ENCODE measurements at regions not wholly inside any gene's neighbourhood (a gene's known extent, or its start where the extent isn't known, plus 50 kb on each side); places are given as distances from the start of the nearest gene placed in this dataset.

DNA sequence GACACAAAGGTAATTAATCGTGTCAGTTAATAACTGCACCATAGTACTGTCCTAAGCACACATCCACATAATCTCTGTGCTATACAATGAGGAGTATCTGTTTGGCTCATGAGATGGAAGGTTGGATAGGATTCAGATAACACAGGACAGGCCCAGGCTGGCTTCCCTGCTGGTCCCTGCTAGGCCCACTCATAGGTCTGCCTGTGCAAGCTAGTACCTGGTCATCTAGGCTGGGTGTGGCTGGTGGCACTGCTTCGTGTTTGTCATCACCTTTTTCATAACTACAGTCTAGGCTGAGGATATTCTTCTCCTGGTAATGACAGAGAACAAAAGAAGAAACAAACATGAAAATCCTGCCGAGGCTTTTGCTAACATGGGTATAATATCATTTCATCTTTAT, 392.8 kb downstream of the TRIB2 start:
- DNase-seq = no peak

- DNase-seq = no peak
Measured at GRCh38 chr2:13110825-13111224, 394.1 kb downstream of the TRIB2 start.

DNA sequence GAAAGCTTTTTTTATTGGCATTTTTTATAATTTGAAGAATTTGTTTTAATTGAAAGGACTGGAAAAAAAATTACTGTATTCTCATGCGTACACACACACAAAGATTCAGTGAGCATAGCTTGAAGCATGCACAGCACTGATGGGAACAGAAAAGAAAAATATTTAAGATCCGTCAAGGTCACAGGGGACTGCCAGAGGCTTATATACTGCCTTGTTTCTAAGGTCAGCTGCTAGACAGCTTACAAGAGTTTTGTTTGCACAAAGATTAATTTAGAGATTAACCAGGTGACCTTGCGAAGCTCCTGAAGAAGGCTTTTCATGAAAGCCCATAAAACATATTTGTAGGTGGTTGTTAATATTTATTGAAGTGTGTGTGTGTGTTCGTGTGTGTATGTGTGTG, 396.3 kb downstream of the TRIB2 start:
- DNase-seq = no peak

DNA sequence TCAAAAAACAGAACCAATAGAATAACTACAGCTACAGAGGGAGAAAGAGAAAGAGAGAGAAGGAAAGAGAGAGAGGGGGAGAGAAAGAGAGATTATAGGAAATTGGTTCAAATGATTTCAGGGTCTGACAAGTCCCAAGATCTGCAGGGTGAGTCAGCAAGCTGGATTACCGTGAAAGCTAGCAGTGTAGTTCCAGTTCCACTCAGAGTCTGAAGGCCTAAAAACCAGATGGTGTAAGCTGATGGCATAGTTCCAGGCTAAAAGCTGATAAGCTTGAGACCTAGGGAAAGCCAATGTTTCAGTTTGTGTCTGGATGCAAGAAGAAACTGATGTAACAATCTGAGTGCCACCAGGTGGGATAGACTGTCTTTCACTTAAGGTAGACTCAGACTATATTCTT, 397.7 kb downstream of the TRIB2 start:
- no peak for DNase-seq

- no peak for DNase-seq
Measured at GRCh38 chr2:13115643-13116042, 398.9 kb downstream of the TRIB2 start.

DNA sequence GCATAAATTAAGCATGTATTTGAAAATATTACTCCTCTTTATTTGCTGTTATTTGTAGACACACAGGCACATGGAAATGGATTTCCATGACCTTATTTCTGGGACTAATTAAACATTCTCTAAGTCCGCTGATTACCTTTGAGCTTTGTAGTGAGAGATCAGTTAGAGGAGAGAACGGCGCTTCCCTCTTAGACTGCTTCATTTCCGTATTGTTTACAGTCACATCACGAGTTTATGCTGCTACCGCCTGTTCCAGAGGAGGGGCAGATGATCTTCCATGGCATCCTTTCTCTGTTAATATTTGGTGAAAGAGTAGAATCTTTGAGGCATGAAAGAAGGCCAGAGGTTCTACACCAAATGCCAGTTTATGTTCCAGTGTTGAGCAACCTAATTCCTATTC, 404.4 kb downstream of the TRIB2 start:
- no peak for DNase-seq

DNA sequence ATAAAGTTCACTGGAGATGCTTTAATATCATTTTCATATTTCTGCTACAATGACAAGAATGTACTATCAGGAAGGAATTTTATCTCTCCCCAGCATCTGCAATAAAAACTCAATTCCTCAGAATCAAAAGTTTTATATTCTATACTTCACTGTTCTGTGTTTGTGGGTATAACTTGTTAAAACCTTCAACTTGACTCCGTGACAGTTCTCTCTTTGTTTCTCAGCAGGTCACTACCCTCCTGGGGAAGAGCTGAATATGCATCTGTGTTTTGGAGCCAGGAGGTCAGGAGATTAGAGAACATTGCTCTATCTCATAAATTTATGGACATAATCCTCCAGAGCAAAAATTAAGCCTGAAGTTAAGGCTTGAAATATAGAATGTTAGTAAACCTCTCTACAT, 411.4 kb downstream of the TRIB2 start:
- DNase-seq = no peak

DNA sequence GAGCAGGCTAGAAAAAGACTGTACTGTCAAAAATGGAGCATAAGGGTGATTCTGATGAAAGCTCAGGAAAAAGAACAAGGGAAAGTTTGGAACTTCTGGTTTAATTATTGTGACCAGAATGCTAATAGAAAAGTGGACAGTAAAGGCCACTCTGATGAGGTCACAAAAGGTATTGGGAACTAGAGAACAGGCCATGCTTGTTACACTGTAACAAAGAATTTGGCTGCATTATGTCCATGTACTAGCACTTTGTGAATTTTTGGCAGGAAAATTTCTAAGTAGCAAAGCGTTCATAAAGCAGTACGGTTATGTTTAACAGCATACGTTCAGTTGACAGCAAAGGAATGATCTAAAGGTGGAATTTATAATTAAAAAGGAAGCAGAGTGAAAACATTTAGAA, 418.6 kb downstream of the TRIB2 start:
- DNase-seq = no peak

- no peak for DNase-seq
Measured at GRCh38 chr2:13135856-13136255, 419.1 kb downstream of the TRIB2 start.

- no peak for DNase-seq
Measured at GRCh38 chr2:13137679-13138078, 420.9 kb downstream of the TRIB2 start.

- no peak for DNase-seq
Measured at GRCh38 chr2:13141315-13141714, 424.6 kb downstream of the TRIB2 start.

DNA sequence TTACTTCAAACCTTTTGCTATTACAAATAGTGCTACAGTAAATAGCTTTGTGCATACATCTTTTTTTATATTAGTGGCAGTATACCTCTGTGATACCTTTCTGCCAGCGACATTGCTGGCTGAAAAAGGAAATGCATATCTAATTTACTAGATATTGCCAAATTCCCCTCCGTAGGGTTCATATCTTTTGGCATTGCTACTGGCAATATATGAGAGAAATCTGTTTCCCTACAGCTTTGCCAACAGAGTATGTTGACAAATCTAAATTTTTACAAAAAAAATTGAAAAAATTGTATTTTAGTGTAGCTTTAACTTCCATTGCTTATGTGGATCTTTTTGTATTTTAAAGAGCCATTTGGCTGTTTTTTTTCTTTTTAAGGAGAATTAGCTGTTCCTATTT, 426.7 kb downstream of the TRIB2 start:
- DNase-seq = no peak

- no peak for DNase-seq
Measured at GRCh38 chr2:13156916-13157315, 440.2 kb downstream of the TRIB2 start.

GRCh38 chr2:13158466-13158865, 441.7 kb downstream of the TRIB2 start:
- DNase-seq = no peak

- DNase-seq = no peak
Measured at GRCh38 chr2:13180729-13181128, 464.0 kb downstream of the TRIB2 start.

GRCh38 chr2:13193075-13193474, 476.3 kb downstream of the TRIB2 start:
- peak; percentile 1 for DNase-seq

DNA sequence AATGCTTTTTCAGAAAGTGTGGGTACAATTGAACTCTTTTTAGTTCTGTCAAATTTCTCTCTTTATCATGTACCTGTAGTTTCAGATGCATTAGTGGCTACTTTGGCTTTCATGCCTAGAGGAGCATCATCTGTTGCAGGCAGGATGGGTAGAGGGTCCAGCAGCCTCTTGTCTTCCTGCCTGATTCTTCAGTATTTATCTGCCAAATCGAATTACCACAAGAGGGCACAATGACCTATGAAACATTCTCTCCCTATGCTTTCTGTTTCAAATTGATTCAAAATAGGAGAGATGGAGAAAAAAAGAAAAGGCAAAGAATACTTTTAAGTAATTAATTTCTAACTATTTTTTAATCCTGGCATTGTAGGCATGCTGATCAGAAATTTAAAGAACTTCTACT, 477.2 kb downstream of the TRIB2 start:
- DNase-seq = peak; percentile 14

- DNase-seq = no peak
Measured at GRCh38 chr2:13195270-13195669, 478.5 kb downstream of the TRIB2 start.

GRCh38 chr2:13197248-13197647, 480.5 kb downstream of the TRIB2 start:
- DNase-seq = no peak

- no peak for DNase-seq
Measured at GRCh38 chr2:13201924-13202323, 485.2 kb downstream of the TRIB2 start.

DNA sequence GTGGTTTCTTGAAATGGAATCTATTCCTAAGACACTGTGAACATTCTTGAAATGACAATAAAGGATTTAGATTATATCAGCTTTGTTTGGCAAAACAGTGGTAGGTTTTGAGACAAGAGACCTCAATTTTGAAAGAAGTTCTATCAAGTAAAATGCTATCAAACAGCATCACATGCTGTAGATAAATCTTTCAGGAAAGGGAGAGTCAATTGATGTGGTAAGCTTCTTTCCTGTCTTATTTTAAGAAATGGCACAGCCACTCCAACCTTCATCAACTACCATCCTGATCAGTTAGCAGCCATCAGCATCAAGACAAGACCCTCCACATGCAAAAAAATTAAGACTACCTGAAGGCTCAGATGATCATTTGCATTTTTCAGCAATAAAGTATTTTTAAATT, 495.4 kb downstream of the TRIB2 start:
- no peak for DNase-seq

DNA sequence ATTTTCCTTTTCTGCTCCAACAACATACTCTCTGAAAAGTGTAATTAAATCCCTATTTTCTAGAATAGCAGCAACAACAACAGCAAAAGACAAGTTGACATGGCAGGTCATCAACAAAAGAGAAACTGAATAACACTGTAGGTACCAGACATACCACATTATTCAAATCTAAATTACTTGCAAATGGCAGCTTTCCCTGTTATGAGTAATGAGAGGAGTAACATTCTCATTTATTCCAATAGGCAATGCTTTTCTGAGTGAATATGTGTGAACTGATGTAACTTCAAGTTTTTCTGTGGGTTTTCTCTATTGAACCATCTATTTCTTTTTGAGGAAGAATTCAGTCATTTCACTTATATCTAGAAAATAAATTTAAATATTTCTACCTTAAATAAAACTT, 501.5 kb downstream of the TRIB2 start:
- DNase-seq = no peak

GRCh38 chr2:13227578-13227977, 510.8 kb downstream of the TRIB2 start:
- no peak for DNase-seq

- no peak for DNase-seq
Measured at GRCh38 chr2:13230221-13230620, 513.5 kb downstream of the TRIB2 start.

DNA sequence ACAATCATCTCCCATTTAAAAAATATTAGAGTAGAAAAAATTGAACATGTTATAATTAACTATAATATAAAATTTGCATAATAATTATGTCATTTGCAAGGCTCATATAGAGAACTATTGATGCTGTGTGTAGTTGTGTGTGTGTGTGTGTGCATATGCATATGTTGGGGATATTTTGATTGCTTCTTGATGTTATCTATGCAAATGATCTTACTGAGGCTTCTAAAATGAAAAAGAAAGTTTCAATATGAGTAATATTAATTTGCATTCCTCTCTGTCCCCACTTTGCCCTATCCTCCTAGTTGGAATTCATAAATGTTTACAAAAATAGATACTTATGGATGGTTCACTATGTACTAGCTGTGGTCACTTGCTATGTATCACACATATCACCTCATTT, 523.3 kb downstream of the TRIB2 start:
- DNase-seq = no peak

- DNase-seq = no peak
Measured at GRCh38 chr2:13240789-13241487, 524.2 kb downstream of the TRIB2 start.

Data from NCI-H146 (cell line).